A673 (cell line): ENCODE measurements at regions not wholly inside any gene's neighbourhood (a gene's known extent, or its start where the extent isn't known, plus 50 kb on each side); places are given as distances from the start of the nearest gene placed in this dataset.

Experiments used
- EZH2 ChIP-seq: fragments of 200-600 bp; sonication (generic); IDR thresholded peaks from 2 replicates; pipeline ENCODE4 v1.6.1; 2017; ENCODE audit warnings: borderline replicate concordance, low read depth, mild to moderate bottlenecking, mixed read lengths, antibody characterized with exemption, low read length; ENCODE audit not compliant: poor library complexity, severe bottlenecking
- TF ChIP-seq, protein P1 (sequence below): fragments of 300-800, 200-600 bp; sonication (generic); conservative IDR thresholded peaks from 2 replicates; pipeline ENCODE4 v1.5.1; 2017; ENCODE audit warnings: low read depth, mild to moderate bottlenecking, antibody characterized with exemption, low read length, moderate library complexity, mixed read lengths

DNA sequence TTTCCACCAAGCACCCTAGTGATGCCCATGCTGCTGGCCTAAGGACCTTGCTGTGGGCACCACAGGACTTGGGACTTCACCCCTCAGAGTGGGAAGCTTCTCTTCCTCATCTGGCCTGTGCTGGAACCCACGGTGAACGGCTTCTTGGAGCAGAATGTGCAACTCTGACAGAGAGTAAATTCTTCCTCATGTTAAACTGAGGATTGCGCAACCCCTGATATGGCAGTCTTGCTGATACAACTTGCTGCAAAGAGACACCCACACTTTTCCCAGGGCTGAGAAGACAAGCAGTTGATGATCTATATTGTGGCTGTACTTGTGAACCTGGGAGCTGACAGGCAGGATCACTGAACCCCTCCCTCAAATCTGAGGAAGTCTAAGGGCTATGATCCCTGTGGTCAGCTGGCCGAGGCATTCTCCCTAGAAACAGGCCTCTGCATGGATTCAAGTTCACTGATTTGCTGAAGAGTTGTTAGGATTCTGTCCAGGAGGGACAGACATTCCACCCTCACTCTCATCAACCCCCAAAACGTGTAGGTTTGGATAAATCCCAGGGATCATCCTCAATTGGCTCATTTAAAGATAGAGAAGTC lies 307.2 kb downstream of the MTRR start:
- TF ChIP-seq, protein P1, sequence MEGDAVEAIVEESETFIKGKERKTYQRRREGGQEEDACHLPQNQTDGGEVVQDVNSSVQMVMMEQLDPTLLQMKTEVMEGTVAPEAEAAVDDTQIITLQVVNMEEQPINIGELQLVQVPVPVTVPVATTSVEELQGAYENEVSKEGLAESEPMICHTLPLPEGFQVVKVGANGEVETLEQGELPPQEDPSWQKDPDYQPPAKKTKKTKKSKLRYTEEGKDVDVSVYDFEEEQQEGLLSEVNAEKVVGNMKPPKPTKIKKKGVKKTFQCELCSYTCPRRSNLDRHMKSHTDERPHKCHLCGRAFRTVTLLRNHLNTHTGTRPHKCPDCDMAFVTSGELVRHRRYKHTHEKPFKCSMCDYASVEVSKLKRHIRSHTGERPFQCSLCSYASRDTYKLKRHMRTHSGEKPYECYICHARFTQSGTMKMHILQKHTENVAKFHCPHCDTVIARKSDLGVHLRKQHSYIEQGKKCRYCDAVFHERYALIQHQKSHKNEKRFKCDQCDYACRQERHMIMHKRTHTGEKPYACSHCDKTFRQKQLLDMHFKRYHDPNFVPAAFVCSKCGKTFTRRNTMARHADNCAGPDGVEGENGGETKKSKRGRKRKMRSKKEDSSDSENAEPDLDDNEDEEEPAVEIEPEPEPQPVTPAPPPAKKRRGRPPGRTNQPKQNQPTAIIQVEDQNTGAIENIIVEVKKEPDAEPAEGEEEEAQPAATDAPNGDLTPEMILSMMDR: no peak
- TF ChIP-seq EZH2: no peak
